GM23248 (cell line): ENCODE measurements at regions not wholly inside any gene's neighbourhood (a gene's known extent, or its start where the extent isn't known, plus 50 kb on each side); places are given as distances from the start of the nearest gene placed in this dataset.

ENCODE experiments used
- DNase-seq: peaks from one replicate; pipeline ENCODE4 v3.0.0-alpha.2; 2015
- H2AFZ ChIP-seq: fragments of 200-600 bp; sonication (generic); 2 replicates; pipeline ENCODE4 v1.6.1; 2016; ENCODE audit warnings: antibody characterized with exemption
- H3F3A ChIP-seq: fragments of 200-600 bp; sonication (generic); 2 replicates; pipeline ENCODE4 v1.6.1; 2016; ENCODE audit warnings: mild to moderate bottlenecking, antibody characterized with exemption, mixed run types; ENCODE audit not compliant: insufficient read depth
- H3K27ac ChIP-seq: fragments of 200-600 bp; sonication (generic); 2 replicates; pipeline ENCODE4 v1.5.1; 2016; ENCODE audit warnings: mild to moderate bottlenecking
- H3K27me3 ChIP-seq: fragments of 200-600 bp; sonication (generic); replicated peaks from 2 replicates; pipeline ENCODE4 v1.6.1; 2016; ENCODE audit warnings: mild to moderate bottlenecking; ENCODE audit not compliant: insufficient read depth
- H3K36me3 ChIP-seq: fragments of 200-600 bp; sonication (generic); 2 replicates; pipeline ENCODE4 v1.6.1; 2016; ENCODE audit warnings: low read depth, mild to moderate bottlenecking
- H3K4me1 ChIP-seq: fragments of 200-600 bp; sonication (generic); 2 replicates; pipeline ENCODE4 v1.6.1; 2016; ENCODE audit warnings: mild to moderate bottlenecking; ENCODE audit not compliant: insufficient read depth
- H3K4me2 ChIP-seq: fragments of 200-600 bp; sonication (generic); one replicate; pipeline ENCODE4 v1.6.1; 2016; ENCODE audit warnings: mild to moderate bottlenecking; ENCODE audit not compliant: unreplicated experiment
- H3K4me3 ChIP-seq: fragments of 200-600 bp; sonication (generic); 2 replicates; pipeline ENCODE4 v1.5.1; 2016; ENCODE audit warnings: mild to moderate bottlenecking
- H3K79me2 ChIP-seq: fragments of 200-600 bp; sonication (generic); 2 replicates; pipeline ENCODE4 v1.6.1; 2016; ENCODE audit warnings: mild to moderate bottlenecking; ENCODE audit not compliant: insufficient read depth
- H3K9ac ChIP-seq: fragments of 200-600 bp; sonication (generic); 2 replicates; pipeline ENCODE4 v1.6.1; 2016; ENCODE audit warnings: mild to moderate bottlenecking
- H3K9me2 ChIP-seq: fragments of 200-600 bp; sonication (generic); 2 replicates; pipeline ENCODE4 v1.6.1; 2016; ENCODE audit warnings: mixed run types, mild to moderate bottlenecking, moderate library complexity; ENCODE audit not compliant: insufficient read depth
- H3K9me3 ChIP-seq: fragments of 200-600 bp; sonication (generic); one replicate; pipeline ENCODE4 v1.6.1; 2017; ENCODE audit warnings: low read depth
- H4K20me1 ChIP-seq: fragments of 200-600 bp; sonication (generic); 2 replicates; pipeline ENCODE4 v1.6.0; 2016; ENCODE audit not compliant: insufficient read depth
- EZH2 ChIP-seq: fragments of 200-600 bp; sonication (generic); IDR thresholded peaks from 2 replicates; pipeline ENCODE4 v1.6.1; 2018; ENCODE audit warnings: antibody characterized with exemption, mild to moderate bottlenecking; ENCODE audit not compliant: insufficient read depth, poor library complexity, severe bottlenecking
- EZH2phosphoT487 ChIP-seq: fragments of 200-600 bp; sonication (generic); IDR thresholded peaks from 2 replicates; pipeline ENCODE4 v1.6.1; 2018; ENCODE audit warnings: antibody characterized with exemption, moderate library complexity, mild to moderate bottlenecking, low read depth; ENCODE audit not compliant: insufficient read depth
- WGBS, 2 experiments: methylation state at CpG; one replicate each; pipeline ENCODE4 v1.1.6; 2015 to 2017; ENCODE audit warnings: low lambda C conversion rate in 2 of 2, low coverage in 1 of 2; ENCODE audit errors: missing lambda C conversion rate in 2 of 2; 5-methylcytosine and 5-hydroxymethylcytosine counted together
- in situ Hi-C: fragments of 300-500 bp; cut with MboI; formaldehyde crosslinking; loops from 2 replicates; pipeline ENCODE4 v1.15.0; 2020

GRCh38 chr2:77602771-77603170 lies 80.6 kb upstream of the LRRTM4 start:
- Histone ChIP-seq H2AFZ (no peak overlapping the region), H3K9me3 (no peaks in the 10 kb centered on the region), H3K9me2 (0 out of 2 replicates have a peak, but pooled peaks cover 4% of the 10 kb centered on the region), H3F3A (no peaks in the 10 kb centered on the region), H4K20me1 (no peaks in the 10 kb centered on the region), H3K79me2 (no peaks in the 10 kb centered on the region), H3K36me3 (no peaks in the 10 kb centered on the region), H3K27me3 (no peaks in the 10 kb centered on the region), H3K4me1 (no peaks in the 10 kb centered on the region), H3K27ac (no peak overlapping the region), H3K4me2 (no peak overlapping the region), H3K9ac (no peak overlapping the region), H3K4me3 (no peak overlapping the region)
- in situ Hi-C loops: no loop called here
- 0 to 10% methylated on average over 1 of the region's 1 CpG for WGBS, 2 experiments
- TF ChIP-seq EZH2phosphoT487: no peak
- no peak for TF ChIP-seq EZH2
- no peak for DNase-seq

DNA sequence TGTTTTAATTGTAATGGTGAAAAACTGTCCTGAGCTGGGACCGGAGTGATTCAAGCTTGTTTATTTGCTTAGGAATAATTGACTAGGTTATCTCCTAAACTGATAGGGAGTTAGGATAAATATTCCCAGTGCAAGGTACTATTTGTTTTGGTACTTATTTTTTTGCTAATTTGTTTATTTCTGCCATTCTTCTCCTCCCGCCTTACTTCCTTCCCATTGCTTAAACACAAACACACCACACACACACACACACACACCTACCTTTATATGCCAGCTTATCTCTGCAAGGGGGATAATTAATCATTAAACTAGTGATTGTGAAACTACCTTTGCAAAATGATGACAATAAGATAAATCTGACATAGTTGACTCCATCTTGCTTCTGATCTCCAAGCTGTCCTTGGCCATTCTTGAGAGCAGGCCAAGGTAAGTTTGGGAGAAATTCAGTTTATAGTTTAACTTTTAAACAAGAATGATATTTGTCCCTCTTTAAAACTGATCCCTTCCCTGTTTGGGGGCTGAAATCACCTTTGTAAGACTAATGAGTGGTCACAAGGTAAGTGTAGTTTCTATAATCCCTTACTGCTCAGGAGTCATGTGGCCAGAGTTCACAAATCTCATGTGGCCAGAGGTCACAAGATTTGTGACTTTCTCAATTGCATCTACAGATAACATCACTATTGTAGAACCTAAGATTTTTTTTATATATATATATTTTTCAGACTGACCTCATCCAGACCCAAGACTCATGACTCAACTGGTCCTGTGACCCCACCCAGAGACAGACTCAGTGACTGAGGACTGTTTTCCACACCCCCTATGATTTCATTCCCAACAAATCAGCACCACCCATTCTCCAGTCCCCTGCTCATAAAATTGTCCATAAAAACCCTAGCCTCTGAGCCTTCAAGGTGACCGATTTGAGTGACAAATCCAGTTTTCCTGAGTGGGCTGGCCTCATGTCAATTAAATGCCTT lies 83.1 kb upstream of the LRRTM4 start:
- Histone ChIP-seq H3K4me3 (no peak overlapping the region), H3K9me2 (no peaks in the 10 kb centered on the region), H3K36me3 (no peaks in the 10 kb centered on the region), H3K27me3 (no peaks in the 10 kb centered on the region), H3K27ac (no peak overlapping the region), H3F3A (no peaks in the 10 kb centered on the region), H3K9ac (no peak overlapping the region), H3K4me2 (no peak overlapping the region), H3K79me2 (no peaks in the 10 kb centered on the region), H3K9me3 (no peaks in the 10 kb centered on the region), H4K20me1 (no peaks in the 10 kb centered on the region), H2AFZ (no peak overlapping the region), H3K4me1 (no peaks in the 10 kb centered on the region)
- in situ Hi-C loops: no loop called here
- TF ChIP-seq EZH2: no peak
- TF ChIP-seq EZH2phosphoT487: no peak
- 37 to 41% methylated on average over 3 of the region's 3 CpGs for WGBS, 2 experiments
- DNase-seq: no peak

GRCh38 chr2:77608510-77608909 lies 86.3 kb upstream of the LRRTM4 start:
- Histone ChIP-seq H3K4me3 (no peak overlapping the region), H3K4me2 (no peak overlapping the region), H4K20me1 (no peaks in the 10 kb centered on the region), H3K9ac (no peak overlapping the region), H3K9me2 (no peaks in the 10 kb centered on the region), H3K79me2 (no peaks in the 10 kb centered on the region), H3F3A (no peaks in the 10 kb centered on the region), H3K27ac (no peak overlapping the region), H3K4me1 (no peaks in the 10 kb centered on the region), H3K27me3 (no peaks in the 10 kb centered on the region), H2AFZ (no peak overlapping the region), H3K9me3 (no peaks in the 10 kb centered on the region), H3K36me3 (no peaks in the 10 kb centered on the region)
- in situ Hi-C loops: no loop called here
- no peak for DNase-seq
- no peak for TF ChIP-seq EZH2
- no peak for TF ChIP-seq EZH2phosphoT487

DNA sequence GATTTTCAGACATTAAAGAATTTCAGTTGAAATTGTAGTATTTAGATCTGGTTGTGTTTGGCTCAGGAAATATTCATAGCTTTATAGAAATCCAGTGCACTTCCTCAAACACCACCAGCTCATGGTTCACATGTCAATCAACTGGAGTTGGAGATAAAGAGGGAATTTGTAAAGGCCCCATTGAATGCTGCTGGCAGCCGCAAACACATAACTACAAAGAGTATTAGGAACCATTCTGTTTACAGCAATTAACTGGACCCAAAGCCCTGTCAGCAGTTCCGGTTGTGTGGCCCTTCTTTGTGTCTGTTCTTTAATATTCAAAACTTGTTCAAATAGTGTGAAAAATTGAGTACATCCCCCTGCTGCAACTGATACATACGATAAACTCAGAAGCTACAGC lies 107.4 kb upstream of the LRRTM4 start:
- no peaks in the 10 kb centered on the region for H3K9me2 ChIP-seq
- no peak overlapping the region for H3K4me2 ChIP-seq
- H3K9ac ChIP-seq: no peak overlapping the region
- no peaks in the 10 kb centered on the region for H3K79me2 ChIP-seq
- TF ChIP-seq EZH2 (no peak), EZH2phosphoT487 (no peak)
- no peaks in the 10 kb centered on the region for H3K4me1 ChIP-seq
- H3K27me3 ChIP-seq: no peaks in the 10 kb centered on the region
- H4K20me1 ChIP-seq: no peaks in the 10 kb centered on the region
- WGBS, 2 experiments: 32 to 34% methylated on average over 3 of the region's 3 CpGs
- H2AFZ ChIP-seq: no peak overlapping the region
- H3F3A ChIP-seq: no peaks in the 10 kb centered on the region
- in situ Hi-C loops: no loop called here
- H3K36me3 ChIP-seq: no peaks in the 10 kb centered on the region
- H3K4me3 ChIP-seq: no peak overlapping the region
- no peaks in the 10 kb centered on the region for H3K9me3 ChIP-seq
- H3K27ac ChIP-seq: no peak overlapping the region
- no peak for DNase-seq

- in situ Hi-C loops: no loop called here
- TF ChIP-seq EZH2phosphoT487 (no peak), EZH2 (no peak)
Measured at GRCh38 chr2:77631007-77631406, 108.8 kb upstream of the LRRTM4 start.

More at GRCh38 chr2:77631007-77631406, 108.8 kb upstream of the LRRTM4 start:
- no peaks in the 10 kb centered on the region for H3K9me3 ChIP-seq
- H3K79me2 ChIP-seq: no peaks in the 10 kb centered on the region
- H3K36me3 ChIP-seq: no peaks in the 10 kb centered on the region
- H3K9me2 ChIP-seq: no peaks in the 10 kb centered on the region
- no peaks in the 10 kb centered on the region for H3F3A ChIP-seq
- no peak overlapping the region for H3K4me2 ChIP-seq
- no peaks in the 10 kb centered on the region for H3K4me1 ChIP-seq
- DNase-seq: no peak
- no peaks in the 10 kb centered on the region for H3K27me3 ChIP-seq
- H2AFZ ChIP-seq: no peak overlapping the region
- no peak overlapping the region for H3K4me3 ChIP-seq
- no peak overlapping the region for H3K9ac ChIP-seq
- no peaks in the 10 kb centered on the region for H4K20me1 ChIP-seq
- no peak overlapping the region for H3K27ac ChIP-seq
